HEK293T (cell line): ENCODE measurements at regions not wholly inside any gene's neighbourhood (a gene's known extent, or its start where the extent isn't known, plus 50 kb on each side); places are given as distances from the start of the nearest gene placed in this dataset.

Source experiments
- BHLHE40 ChIP-seq: fragments of 450-650 bp; IDR thresholded peaks from 2 replicates; pipeline ENCODE4 v1.6.1; 2016; ENCODE audit warnings: mild to moderate bottlenecking, moderate library complexity, borderline replicate concordance
- FOXM1 ChIP-seq: fragments of 450-650 bp; IDR thresholded peaks from 2 replicates; pipeline ENCODE4 v1.6.1; 2017; ENCODE audit warnings: mild to moderate bottlenecking, borderline replicate concordance
- L3MBTL2 ChIP-seq: fragments of 450-650 bp; conservative IDR thresholded peaks from 2 replicates; pipeline ENCODE4 v1.6.1; 2016; ENCODE audit warnings: mild to moderate bottlenecking
- LEF1 ChIP-seq: fragments of 450-650 bp; IDR thresholded peaks from 2 replicates; pipeline ENCODE4 v1.6.1; 2017; ENCODE audit warnings: mild to moderate bottlenecking, borderline replicate concordance
- SP1 ChIP-seq: fragments of 450-650 bp; IDR thresholded peaks from 2 replicates; pipeline ENCODE4 v1.6.1; 2017
- SUZ12 ChIP-seq: fragments of 450-650 bp; IDR thresholded peaks from 2 replicates; pipeline ENCODE4 v1.6.1; 2016; ENCODE audit warnings: mild to moderate bottlenecking
- TF ChIP-seq, protein P1 (sequence below): fragments of 450-650 bp; IDR thresholded peaks from 2 replicates; pipeline ENCODE4 v1.6.1; 2016

DNA sequence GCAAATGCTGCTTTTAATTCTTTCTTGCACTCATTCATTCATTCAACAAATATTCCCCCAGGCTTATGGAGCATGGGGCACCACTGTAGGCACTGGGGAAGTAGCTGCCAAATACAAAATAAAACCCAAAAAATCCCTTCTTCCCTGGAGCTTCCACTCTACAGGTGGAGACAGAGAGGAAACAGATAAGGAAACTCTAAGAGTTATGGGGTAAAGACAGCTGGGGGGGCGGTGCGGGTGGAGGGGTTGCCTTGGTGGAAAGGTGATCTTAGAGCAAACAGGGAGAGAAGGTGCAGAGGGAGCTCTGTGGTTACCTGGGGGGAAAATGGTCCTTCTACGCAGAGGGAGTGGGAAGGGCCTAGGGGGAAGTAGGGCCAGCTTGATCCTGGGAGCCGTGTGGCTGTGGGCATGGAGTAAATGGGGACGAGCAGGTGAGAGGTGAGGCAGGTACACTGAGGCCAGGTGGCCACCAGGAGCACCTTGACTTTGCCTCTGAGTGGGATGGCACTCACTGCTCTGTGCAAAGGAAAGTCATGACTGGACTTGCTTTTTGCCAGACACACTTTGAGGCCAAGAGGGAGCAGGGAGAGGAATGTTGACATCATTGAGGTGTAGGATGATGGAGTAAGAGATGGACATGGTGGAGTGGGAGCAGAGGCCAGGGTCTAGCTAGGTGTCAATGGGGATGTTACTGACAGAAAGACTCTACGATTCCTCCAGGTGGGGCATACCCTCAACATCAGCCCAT, 152.0 kb downstream of the ETS2 start:
- TF ChIP-seq BHLHE40, result no peak
- TF ChIP-seq SUZ12, result no peak
- TF ChIP-seq LEF1, result no peak
- no peak for TF ChIP-seq L3MBTL2
- TF ChIP-seq SP1, result no peak
- TF ChIP-seq FOXM1, result no peak
- TF ChIP-seq, protein P1, sequence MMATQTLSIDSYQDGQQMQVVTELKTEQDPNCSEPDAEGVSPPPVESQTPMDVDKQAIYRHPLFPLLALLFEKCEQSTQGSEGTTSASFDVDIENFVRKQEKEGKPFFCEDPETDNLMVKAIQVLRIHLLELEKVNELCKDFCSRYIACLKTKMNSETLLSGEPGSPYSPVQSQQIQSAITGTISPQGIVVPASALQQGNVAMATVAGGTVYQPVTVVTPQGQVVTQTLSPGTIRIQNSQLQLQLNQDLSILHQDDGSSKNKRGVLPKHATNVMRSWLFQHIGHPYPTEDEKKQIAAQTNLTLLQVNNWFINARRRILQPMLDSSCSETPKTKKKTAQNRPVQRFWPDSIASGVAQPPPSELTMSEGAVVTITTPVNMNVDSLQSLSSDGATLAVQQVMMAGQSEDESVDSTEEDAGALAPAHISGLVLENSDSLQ, result no peak
